ENCODE measurements at regions not wholly inside any gene's neighbourhood (a gene's known extent, or its start where the extent isn't known, plus 50 kb on each side); places are given as distances from the start of the nearest gene placed in this dataset.

- TF ChIP-seq, protein P1, sequence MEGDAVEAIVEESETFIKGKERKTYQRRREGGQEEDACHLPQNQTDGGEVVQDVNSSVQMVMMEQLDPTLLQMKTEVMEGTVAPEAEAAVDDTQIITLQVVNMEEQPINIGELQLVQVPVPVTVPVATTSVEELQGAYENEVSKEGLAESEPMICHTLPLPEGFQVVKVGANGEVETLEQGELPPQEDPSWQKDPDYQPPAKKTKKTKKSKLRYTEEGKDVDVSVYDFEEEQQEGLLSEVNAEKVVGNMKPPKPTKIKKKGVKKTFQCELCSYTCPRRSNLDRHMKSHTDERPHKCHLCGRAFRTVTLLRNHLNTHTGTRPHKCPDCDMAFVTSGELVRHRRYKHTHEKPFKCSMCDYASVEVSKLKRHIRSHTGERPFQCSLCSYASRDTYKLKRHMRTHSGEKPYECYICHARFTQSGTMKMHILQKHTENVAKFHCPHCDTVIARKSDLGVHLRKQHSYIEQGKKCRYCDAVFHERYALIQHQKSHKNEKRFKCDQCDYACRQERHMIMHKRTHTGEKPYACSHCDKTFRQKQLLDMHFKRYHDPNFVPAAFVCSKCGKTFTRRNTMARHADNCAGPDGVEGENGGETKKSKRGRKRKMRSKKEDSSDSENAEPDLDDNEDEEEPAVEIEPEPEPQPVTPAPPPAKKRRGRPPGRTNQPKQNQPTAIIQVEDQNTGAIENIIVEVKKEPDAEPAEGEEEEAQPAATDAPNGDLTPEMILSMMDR (IDR thresholded peaks at IDR 0.05; ENCODE audit: partially characterized antibody, unreplicated experiment) = no peak
Measured at GRCh38 chr6:159100395-159101182, 55.8 kb upstream of the TAGAP start.

DNA sequence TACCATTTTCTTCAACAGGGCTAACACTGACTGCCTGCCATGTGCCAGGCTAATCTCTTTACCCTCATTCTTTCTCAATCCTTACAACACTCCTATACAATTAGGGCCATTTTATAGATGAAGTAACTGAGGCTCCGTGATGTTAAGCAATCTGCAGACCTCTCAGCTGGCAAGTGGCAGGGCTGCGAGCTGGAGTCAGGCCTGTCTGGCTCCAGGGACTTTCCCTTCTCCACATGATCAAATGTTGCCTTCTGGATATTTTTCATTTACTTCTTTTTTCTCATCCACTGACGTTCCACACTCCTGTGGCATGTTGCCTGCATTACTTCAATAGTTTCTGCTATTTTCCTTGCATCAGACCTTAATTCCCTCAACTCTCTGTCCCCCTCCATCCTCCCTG, 55.2 kb upstream of the TAGAP start:
- H3K27me3 Mint-ChIP-seq (ENCODE audit: unreplicated experiment) = peaks cover 6% of the 10 kb centered on the region
- peaks cover 30% of the 10 kb centered on the region for H3K4me1 Mint-ChIP-seq (ENCODE audit: low read depth, unreplicated experiment)
- no peaks in the 10 kb centered on the region for H3K36me3 Mint-ChIP-seq (ENCODE audit: unreplicated experiment)
- no peak overlapping the region for H3K4me3 Mint-ChIP-seq (ENCODE audit: unreplicated experiment)
- TF ChIP-seq, protein P1 (IDR thresholded peaks at IDR 0.05; ENCODE audit: partially characterized antibody, unreplicated experiment) = no peak
- H3K27ac Mint-ChIP-seq (ENCODE audit: unreplicated experiment) = no peak overlapping the region
- DNase-seq = no peak
- H3K9me3 Mint-ChIP-seq (ENCODE audit: unreplicated experiment) = peaks cover 2% of the 10 kb centered on the region

More at GRCh38 chr6:159100395-159101182, 55.8 kb upstream of the TAGAP start:
- no peak overlapping the region for H3K27ac Mint-ChIP-seq (ENCODE audit: unreplicated experiment)
- H3K9me3 Mint-ChIP-seq (ENCODE audit: unreplicated experiment) = no peaks in the 10 kb centered on the region
- no peaks in the 10 kb centered on the region for H3K36me3 Mint-ChIP-seq (ENCODE audit: unreplicated experiment)
- no peak for DNase-seq
- H3K4me3 Mint-ChIP-seq (ENCODE audit: unreplicated experiment) = no peak overlapping the region
- H3K27me3 Mint-ChIP-seq (ENCODE audit: unreplicated experiment) = peaks cover 6% of the 10 kb centered on the region
- peaks cover 24% of the 10 kb centered on the region for H3K4me1 Mint-ChIP-seq (ENCODE audit: low read depth, unreplicated experiment)

- Mint-ChIP-seq H3K36me3 (ENCODE audit: unreplicated experiment) (no peaks in the 10 kb centered on the region), H3K27me3 (ENCODE audit: unreplicated experiment) (peaks cover 6% of the 10 kb centered on the region)
Measured at GRCh38 chr6:159099276-159099675, 54.5 kb upstream of the TAGAP start.

GRCh38 chr6:159098636-159099106, 53.9 kb upstream of the TAGAP start:
- no peaks in the 10 kb centered on the region for H3K36me3 Mint-ChIP-seq (ENCODE audit: unreplicated experiment)
- TF ChIP-seq, protein P1 (IDR thresholded peaks at IDR 0.05; ENCODE audit: partially characterized antibody, unreplicated experiment) = no peak
- H3K9me3 Mint-ChIP-seq (ENCODE audit: unreplicated experiment) = peaks cover 4% of the 10 kb centered on the region
- peaks cover 6% of the 10 kb centered on the region for H3K27me3 Mint-ChIP-seq (ENCODE audit: unreplicated experiment)
- H3K4me3 Mint-ChIP-seq (ENCODE audit: unreplicated experiment) = no peak overlapping the region
- DNase-seq = no peak
- peaks cover 36% of the 10 kb centered on the region for H3K4me1 Mint-ChIP-seq (ENCODE audit: low read depth, unreplicated experiment)
- peak overlapping the region; percentile 60 for H3K27ac Mint-ChIP-seq (ENCODE audit: unreplicated experiment)

More at GRCh38 chr6:159099276-159099675, 54.5 kb upstream of the TAGAP start:
- Mint-ChIP-seq H3K9me3 (ENCODE audit: unreplicated experiment) (peaks cover 4% of the 10 kb centered on the region), H3K4me3 (ENCODE audit: unreplicated experiment) (no peak overlapping the region), H3K4me1 (ENCODE audit: low read depth, unreplicated experiment) (peaks cover 37% of the 10 kb centered on the region), H3K27ac (ENCODE audit: unreplicated experiment) (no peak overlapping the region)
- TF ChIP-seq, protein P1 (IDR thresholded peaks at IDR 0.05; ENCODE audit: partially characterized antibody, unreplicated experiment) = no peak
- no peak for DNase-seq

GRCh38 chr6:159097256-159097655, 52.5 kb upstream of the TAGAP start:
- H3K27ac Mint-ChIP-seq (ENCODE audit: unreplicated experiment) = no peak overlapping the region
- no peaks in the 10 kb centered on the region for H3K36me3 Mint-ChIP-seq (ENCODE audit: unreplicated experiment)
- TF ChIP-seq, protein P1 (IDR thresholded peaks at IDR 0.05; ENCODE audit: partially characterized antibody, unreplicated experiment) = no peak
- DNase-seq = no peak
- no peak overlapping the region for H3K4me3 Mint-ChIP-seq (ENCODE audit: unreplicated experiment)
- H3K4me1 Mint-ChIP-seq (ENCODE audit: low read depth, unreplicated experiment) = peaks cover 36% of the 10 kb centered on the region
- H3K27me3 Mint-ChIP-seq (ENCODE audit: unreplicated experiment) = peaks cover 6% of the 10 kb centered on the region
- peaks cover 4% of the 10 kb centered on the region for H3K9me3 Mint-ChIP-seq (ENCODE audit: unreplicated experiment)

Measured in glutamatergic neuron (in vitro differentiated cells).